ENCODE measurements at regions not wholly inside any gene's neighbourhood (a gene's known extent, or its start where the extent isn't known, plus 50 kb on each side); places are given as distances from the start of the nearest gene placed in this dataset.
"Not testable (repeated sequence)": the region's sequence is repeated elsewhere in the genome, so short reads cannot be mapped to it uniquely, and the experiment has no call there.

DNA sequence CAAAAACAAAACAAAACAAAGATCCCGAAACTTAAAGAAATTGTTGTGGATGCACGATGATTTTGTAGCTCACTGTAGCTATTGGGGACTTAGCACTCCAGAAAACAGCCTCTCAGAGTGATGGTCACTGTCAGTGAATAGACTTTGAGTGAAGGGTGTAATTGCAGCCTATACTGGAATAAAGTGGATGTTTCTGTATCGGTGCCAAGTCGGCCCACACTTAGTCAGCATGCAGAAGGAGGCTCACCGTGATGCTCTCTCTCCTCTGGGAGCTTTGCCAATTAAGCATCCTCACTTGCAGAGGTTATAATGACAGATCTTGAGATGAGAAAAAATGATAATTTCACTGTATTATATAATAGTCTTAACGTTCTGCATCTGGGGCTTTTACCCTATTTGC is 67.5 kb upstream of the SEC22B start:
- H3K79me2 ChIP-seq (ENCODE audit: insufficient read depth, low read depth, low read length); CTCF ChIA-PET (ENCODE audit: unreplicated experiment); POLR2A ChIA-PET; H3K4me3 ChIP-seq (ENCODE audit: low read depth, low read length, poor library complexity, severe bottlenecking); BruUV-seq (replicated peaks); H2AFZ ChIP-seq (ENCODE audit: low read length); intact Hi-C loops (cut with micrococcal nuclease; ENCODE audit: unreplicated experiment); H3K36me3 ChIP-seq (ENCODE audit: insufficient read depth, low read length); H4K20me1 ChIP-seq (ENCODE audit: insufficient read depth, low read length); DNase-seq (ENCODE audit: low spot score); H3K4me2 ChIP-seq (ENCODE audit: low read length); H3K9me3 ChIP-seq (ENCODE audit: low read length); H3K4me1 ChIP-seq (ENCODE audit: insufficient read depth, low read length, poor library complexity, severe bottlenecking); H3K9me2 ChIP-seq (ENCODE audit: insufficient read depth, low read length); H3K27ac ChIP-seq (ENCODE audit: low read depth, low read length, poor library complexity, severe bottlenecking): not testable (repeated sequence)

GRCh38 chr1:120242582-120242981 is 66.3 kb upstream of the SEC22B start:
- H3K4me2 ChIP-seq (ENCODE audit: low read length); H2AFZ ChIP-seq (ENCODE audit: low read length); H4K20me1 ChIP-seq (ENCODE audit: insufficient read depth, low read length); BruUV-seq (replicated peaks); H3K79me2 ChIP-seq (ENCODE audit: insufficient read depth, low read depth, low read length); H3K36me3 ChIP-seq (ENCODE audit: insufficient read depth, low read length); CTCF ChIA-PET (ENCODE audit: unreplicated experiment); DNase-seq (ENCODE audit: low spot score); H3K9me3 ChIP-seq (ENCODE audit: low read length); H3K9me2 ChIP-seq (ENCODE audit: insufficient read depth, low read length); H3K27ac ChIP-seq (ENCODE audit: low read depth, low read length, poor library complexity, severe bottlenecking); H3K4me1 ChIP-seq (ENCODE audit: insufficient read depth, low read length, poor library complexity, severe bottlenecking); intact Hi-C loops (cut with micrococcal nuclease; ENCODE audit: unreplicated experiment); POLR2A ChIA-PET; H3K4me3 ChIP-seq (ENCODE audit: low read depth, low read length, poor library complexity, severe bottlenecking): not testable (repeated sequence)

- H3K9me2 ChIP-seq (ENCODE audit: insufficient read depth, low read length); H4K20me1 ChIP-seq (ENCODE audit: insufficient read depth, low read length); H3K4me2 ChIP-seq (ENCODE audit: low read length); BruUV-seq (replicated peaks); H3K9me3 ChIP-seq (ENCODE audit: low read length); POLR2A ChIA-PET; H3K79me2 ChIP-seq (ENCODE audit: insufficient read depth, low read depth, low read length); H2AFZ ChIP-seq (ENCODE audit: low read length); H3K36me3 ChIP-seq (ENCODE audit: insufficient read depth, low read length); H3K4me1 ChIP-seq (ENCODE audit: insufficient read depth, low read length, poor library complexity, severe bottlenecking); intact Hi-C loops (cut with micrococcal nuclease; ENCODE audit: unreplicated experiment); H3K27ac ChIP-seq (ENCODE audit: low read depth, low read length, poor library complexity, severe bottlenecking); CTCF ChIA-PET (ENCODE audit: unreplicated experiment); H3K4me3 ChIP-seq (ENCODE audit: low read depth, low read length, poor library complexity, severe bottlenecking); DNase-seq (ENCODE audit: low spot score): not testable (repeated sequence)
These were observed 65.5 kb upstream of the SEC22B start for GRCh38 chr1:120241868-120242267.

- H2AFZ ChIP-seq (ENCODE audit: low read length); H3K9me2 ChIP-seq (ENCODE audit: insufficient read depth, low read length); H3K27ac ChIP-seq (ENCODE audit: low read depth, low read length, poor library complexity, severe bottlenecking); H3K79me2 ChIP-seq (ENCODE audit: insufficient read depth, low read depth, low read length); intact Hi-C loops (cut with micrococcal nuclease; ENCODE audit: unreplicated experiment); BruUV-seq (replicated peaks); POLR2A ChIA-PET; H3K4me2 ChIP-seq (ENCODE audit: low read length); CTCF ChIA-PET (ENCODE audit: unreplicated experiment); H3K9me3 ChIP-seq (ENCODE audit: low read length); H4K20me1 ChIP-seq (ENCODE audit: insufficient read depth, low read length); H3K4me3 ChIP-seq (ENCODE audit: low read depth, low read length, poor library complexity, severe bottlenecking); DNase-seq (ENCODE audit: low spot score); H3K36me3 ChIP-seq (ENCODE audit: insufficient read depth, low read length); H3K4me1 ChIP-seq (ENCODE audit: insufficient read depth, low read length, poor library complexity, severe bottlenecking): not testable (repeated sequence)
These were observed 63.9 kb upstream of the SEC22B start for GRCh38 chr1:120240181-120240580.

DNA sequence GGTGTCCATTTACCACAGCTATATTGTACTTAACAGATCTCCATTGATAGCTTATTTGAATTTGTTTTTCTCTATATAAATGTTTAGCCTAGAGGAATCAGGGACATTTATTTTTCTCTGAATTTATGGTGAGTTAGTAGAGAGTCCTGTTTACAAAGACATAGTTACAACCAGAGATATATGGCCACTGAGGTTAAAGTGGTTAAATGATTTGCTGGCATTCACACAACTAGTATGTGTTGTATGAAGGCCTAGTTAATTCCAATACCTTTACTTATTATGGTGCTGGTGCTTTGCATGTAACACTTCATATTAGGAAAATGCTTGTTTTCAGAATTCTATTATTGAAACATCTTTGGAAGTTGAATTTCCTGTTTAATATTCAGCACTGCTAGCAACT is 63.0 kb upstream of the SEC22B start:
- POLR2A ChIA-PET; H3K79me2 ChIP-seq (ENCODE audit: insufficient read depth, low read depth, low read length): not testable (repeated sequence)

GRCh38 chr1:120238867-120239266 is 62.5 kb upstream of the SEC22B start:
- CTCF ChIA-PET (ENCODE audit: unreplicated experiment); H3K4me2 ChIP-seq (ENCODE audit: low read length); H3K27ac ChIP-seq (ENCODE audit: low read depth, low read length, poor library complexity, severe bottlenecking); H3K79me2 ChIP-seq (ENCODE audit: insufficient read depth, low read depth, low read length); intact Hi-C loops (cut with micrococcal nuclease; ENCODE audit: unreplicated experiment); DNase-seq (ENCODE audit: low spot score); BruUV-seq (replicated peaks); H3K4me1 ChIP-seq (ENCODE audit: insufficient read depth, low read length, poor library complexity, severe bottlenecking); H2AFZ ChIP-seq (ENCODE audit: low read length); POLR2A ChIA-PET; H4K20me1 ChIP-seq (ENCODE audit: insufficient read depth, low read length); H3K36me3 ChIP-seq (ENCODE audit: insufficient read depth, low read length); H3K9me2 ChIP-seq (ENCODE audit: insufficient read depth, low read length); H3K4me3 ChIP-seq (ENCODE audit: low read depth, low read length, poor library complexity, severe bottlenecking); H3K9me3 ChIP-seq (ENCODE audit: low read length): not testable (repeated sequence)

More for the DNA sequence above, 63.0 kb upstream of the SEC22B start:
- CTCF ChIA-PET (ENCODE audit: unreplicated experiment); intact Hi-C loops (cut with micrococcal nuclease; ENCODE audit: unreplicated experiment); H3K27ac ChIP-seq (ENCODE audit: low read depth, low read length, poor library complexity, severe bottlenecking); H3K9me3 ChIP-seq (ENCODE audit: low read length); H3K36me3 ChIP-seq (ENCODE audit: insufficient read depth, low read length); H3K4me2 ChIP-seq (ENCODE audit: low read length); H3K4me1 ChIP-seq (ENCODE audit: insufficient read depth, low read length, poor library complexity, severe bottlenecking); H3K4me3 ChIP-seq (ENCODE audit: low read depth, low read length, poor library complexity, severe bottlenecking); H3K9me2 ChIP-seq (ENCODE audit: insufficient read depth, low read length); H2AFZ ChIP-seq (ENCODE audit: low read length); H4K20me1 ChIP-seq (ENCODE audit: insufficient read depth, low read length); DNase-seq (ENCODE audit: low spot score); BruUV-seq (replicated peaks): not testable (repeated sequence)

DNA sequence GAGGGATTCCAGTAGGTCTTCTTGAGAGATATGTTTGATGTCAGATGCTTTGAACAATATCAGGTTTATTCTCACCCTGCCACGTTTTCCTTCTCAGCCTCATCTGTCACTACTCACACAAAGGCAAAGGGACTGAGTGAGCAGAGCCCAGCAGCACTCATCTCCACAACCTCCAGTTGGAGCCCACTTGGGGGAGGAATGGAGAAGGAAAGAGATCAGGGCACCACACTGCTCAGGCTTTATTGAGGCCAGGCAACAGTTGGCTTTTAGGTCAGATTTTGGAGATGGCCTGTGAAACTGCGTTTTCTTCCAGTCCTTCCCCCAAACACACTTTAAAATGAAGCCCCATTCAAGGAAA is 57.3 kb upstream of the SEC22B start:
- H2AFZ ChIP-seq (ENCODE audit: low read length); H3K79me2 ChIP-seq (ENCODE audit: insufficient read depth, low read depth, low read length); CTCF ChIA-PET (ENCODE audit: unreplicated experiment); BruUV-seq (replicated peaks); H3K27ac ChIP-seq (ENCODE audit: low read depth, low read length, poor library complexity, severe bottlenecking); H3K4me3 ChIP-seq (ENCODE audit: low read depth, low read length, poor library complexity, severe bottlenecking); H4K20me1 ChIP-seq (ENCODE audit: insufficient read depth, low read length); H3K36me3 ChIP-seq (ENCODE audit: insufficient read depth, low read length); H3K9me2 ChIP-seq (ENCODE audit: insufficient read depth, low read length); H3K4me2 ChIP-seq (ENCODE audit: low read length); H3K4me1 ChIP-seq (ENCODE audit: insufficient read depth, low read length, poor library complexity, severe bottlenecking); intact Hi-C loops (cut with micrococcal nuclease; ENCODE audit: unreplicated experiment); DNase-seq (ENCODE audit: low spot score); POLR2A ChIA-PET; H3K9me3 ChIP-seq (ENCODE audit: low read length): not testable (repeated sequence)

Measured in OCI-LY7 (cell line).